Mononuclear cell (primary cell): ENCODE measurements at regions not wholly inside any gene's neighbourhood (a gene's known extent, or its start where the extent isn't known, plus 50 kb on each side); places are given as distances from the start of the nearest gene placed in this dataset.
"Not testable (repeated sequence)": the region's sequence is repeated elsewhere in the genome, so short reads cannot be mapped to it uniquely, and the experiment has no call there.

Experiments
- H3K27me3 ChIP-seq: 2 replicates; pipeline ENCODE4 v1.6.0; 2011; ENCODE audit warnings: low read length, control low read depth; ENCODE audit not compliant: insufficient read depth
- H3K4me1 ChIP-seq: 2 replicates; pipeline ENCODE4 v1.5.1; 2011; ENCODE audit warnings: mild to moderate bottlenecking, low read length, control low read depth; ENCODE audit not compliant: insufficient read depth
- H3K4me3 ChIP-seq: 2 replicates; pipeline ENCODE4 v1.5.1; 2011; ENCODE audit warnings: mild to moderate bottlenecking, low read length, moderate library complexity
- H3K9me3 ChIP-seq: 2 replicates; pipeline ENCODE4 v1.5.1; 2011; ENCODE audit warnings: low read depth, mild to moderate bottlenecking, control low read depth, low read length

GRCh38 chr2:176851889-176852483, 360.6 kb upstream of the HNRNPA3 start:
- Histone ChIP-seq H3K9me3 (no peaks in the 10 kb centered on the region), H3K27me3 (no peaks in the 10 kb centered on the region), H3K4me3 (no peak overlapping the region), H3K4me1 (peaks cover 3% of the 10 kb centered on the region)

- H3K4me3 ChIP-seq: no peak overlapping the region
- no peaks in the 10 kb centered on the region for H3K27me3 ChIP-seq
- peaks cover 3% of the 10 kb centered on the region for H3K4me1 ChIP-seq
- no peaks in the 10 kb centered on the region for H3K9me3 ChIP-seq
These were observed 359.9 kb upstream of the HNRNPA3 start for GRCh38 chr2:176852667-176853066.

- no peak overlapping the region for H3K4me3 ChIP-seq
- peaks cover 3% of the 10 kb centered on the region for H3K4me1 ChIP-seq
- H3K9me3 ChIP-seq: no peaks in the 10 kb centered on the region
These were observed 358.5 kb upstream of the HNRNPA3 start for GRCh38 chr2:176854062-176854461.

GRCh38 chr2:176854878-176855277, 357.7 kb upstream of the HNRNPA3 start:
- Histone ChIP-seq H3K27me3 (no peaks in the 10 kb centered on the region), H3K4me1 (peaks cover 3% of the 10 kb centered on the region), H3K4me3 (no peak overlapping the region), H3K9me3 (no peaks in the 10 kb centered on the region)

More at GRCh38 chr2:176854062-176854461, 358.5 kb upstream of the HNRNPA3 start:
- H3K27me3 ChIP-seq: no peaks in the 10 kb centered on the region

- H3K4me1 ChIP-seq: peaks cover 2% of the 10 kb centered on the region
- H3K9me3 ChIP-seq: no peaks in the 10 kb centered on the region
- no peak overlapping the region for H3K4me3 ChIP-seq
- no peaks in the 10 kb centered on the region for H3K27me3 ChIP-seq
These were observed 355.9 kb upstream of the HNRNPA3 start for GRCh38 chr2:176856683-176857082.

GRCh38 chr2:176865336-176865735, 347.3 kb upstream of the HNRNPA3 start:
- no peak overlapping the region for H3K4me3 ChIP-seq
- no peaks in the 10 kb centered on the region for H3K27me3 ChIP-seq
- no peaks in the 10 kb centered on the region for H3K9me3 ChIP-seq
- H3K4me1 ChIP-seq: no peaks in the 10 kb centered on the region

- H3K4me1 ChIP-seq: no peaks in the 10 kb centered on the region
- H3K9me3 ChIP-seq: peaks cover 10% of the 10 kb centered on the region
- H3K4me3 ChIP-seq: no peak overlapping the region
- H3K27me3 ChIP-seq: no peaks in the 10 kb centered on the region
These were observed 340.2 kb upstream of the HNRNPA3 start for GRCh38 chr2:176872406-176872805.

- Histone ChIP-seq H3K9me3 (peaks cover 10% of the 10 kb centered on the region), H3K27me3 (no peaks in the 10 kb centered on the region), H3K4me1 (no peaks in the 10 kb centered on the region), H3K4me3 (no peak overlapping the region)
These were observed 339.2 kb upstream of the HNRNPA3 start for GRCh38 chr2:176873403-176873802.

GRCh38 chr2:176876493-176877103, 336.0 kb upstream of the HNRNPA3 start:
- H3K4me1 ChIP-seq: no peaks in the 10 kb centered on the region
- peaks cover under 1% of the 10 kb centered on the region for H3K9me3 ChIP-seq
- H3K27me3 ChIP-seq: no peaks in the 10 kb centered on the region
- no peak overlapping the region for H3K4me3 ChIP-seq

GRCh38 chr2:176879426-176879995, 333.1 kb upstream of the HNRNPA3 start:
- no peak overlapping the region for H3K4me3 ChIP-seq
- H3K9me3 ChIP-seq: no peaks in the 10 kb centered on the region
- H3K27me3 ChIP-seq: no peaks in the 10 kb centered on the region
- H3K4me1 ChIP-seq: no peaks in the 10 kb centered on the region

GRCh38 chr2:176882045-176882444, 330.5 kb upstream of the HNRNPA3 start:
- not testable (repeated sequence) for H3K4me3 ChIP-seq, H3K27me3 ChIP-seq, H3K4me1 ChIP-seq, H3K9me3 ChIP-seq

GRCh38 chr2:176885001-176885643, 327.5 kb upstream of the HNRNPA3 start:
- no peaks in the 10 kb centered on the region for H3K9me3 ChIP-seq
- no peak overlapping the region for H3K4me3 ChIP-seq
- H3K27me3 ChIP-seq: no peaks in the 10 kb centered on the region
- no peaks in the 10 kb centered on the region for H3K4me1 ChIP-seq

- Histone ChIP-seq H3K27me3 (no peaks in the 10 kb centered on the region), H3K9me3 (no peaks in the 10 kb centered on the region), H3K4me1 (no peaks in the 10 kb centered on the region), H3K4me3 (no peak overlapping the region)
These were observed 326.9 kb upstream of the HNRNPA3 start for GRCh38 chr2:176885661-176886060.

GRCh38 chr2:176891105-176891504, 321.5 kb upstream of the HNRNPA3 start:
- Histone ChIP-seq H3K4me3 (no peak overlapping the region), H3K27me3 (no peaks in the 10 kb centered on the region)

GRCh38 chr2:176891857-176892256, 320.7 kb upstream of the HNRNPA3 start:
- H3K4me1 ChIP-seq: no peaks in the 10 kb centered on the region
- H3K4me3 ChIP-seq: no peak overlapping the region
- no peaks in the 10 kb centered on the region for H3K27me3 ChIP-seq
- no peaks in the 10 kb centered on the region for H3K9me3 ChIP-seq

More at GRCh38 chr2:176891105-176891504, 321.5 kb upstream of the HNRNPA3 start:
- no peaks in the 10 kb centered on the region for H3K9me3 ChIP-seq
- H3K4me1 ChIP-seq: no peaks in the 10 kb centered on the region
